Fibroblast of skin of back (primary cell): ENCODE measurements at regions not wholly inside any gene's neighbourhood (a gene's known extent, or its start where the extent isn't known, plus 50 kb on each side); places are given as distances from the start of the nearest gene placed in this dataset.

Experiments used
- DNase-seq: peaks from one replicate; pipeline ENCODE4 v3.0.0-alpha.2; 2013

GRCh38 chr5:93883459-93883858, 142.1 kb upstream of the POU5F2 start:
- no peak for DNase-seq

- DNase-seq: no peak
These were observed 134.3 kb upstream of the POU5F2 start for GRCh38 chr5:93875693-93876092.

GRCh38 chr5:93874491-93874890, 133.1 kb upstream of the POU5F2 start:
- DNase-seq: no peak

- DNase-seq: peak; percentile 63
These were observed 132.7 kb upstream of the POU5F2 start for GRCh38 chr5:93874080-93874479.

GRCh38 chr5:93873211-93873736, 131.9 kb upstream of the POU5F2 start:
- no peak for DNase-seq

GRCh38 chr5:93870649-93871048, 129.2 kb upstream of the POU5F2 start:
- DNase-seq: no peak

- no peak for DNase-seq
These were observed 127.5 kb upstream of the POU5F2 start for GRCh38 chr5:93868851-93869250.

- no peak for DNase-seq
These were observed 108.9 kb upstream of the POU5F2 start for GRCh38 chr5:93850311-93850710.

GRCh38 chr5:93845376-93845775, 104.0 kb upstream of the POU5F2 start:
- DNase-seq: no peak

GRCh38 chr5:93831449-93831848, 90.0 kb upstream of the POU5F2 start:
- peak; percentile 93 for DNase-seq

GRCh38 chr5:93830893-93831292, 89.5 kb upstream of the POU5F2 start:
- no peak for DNase-seq

GRCh38 chr5:93829346-93829745, 87.9 kb upstream of the POU5F2 start:
- no peak for DNase-seq

GRCh38 chr5:93821891-93822415, 80.6 kb upstream of the POU5F2 start:
- no peak for DNase-seq

- no peak for DNase-seq
These were observed 78.3 kb upstream of the POU5F2 start for GRCh38 chr5:93819668-93820067.

GRCh38 chr5:93810780-93811179, 69.4 kb upstream of the POU5F2 start:
- DNase-seq: no peak

- no peak for DNase-seq
These were observed 68.0 kb upstream of the POU5F2 start for GRCh38 chr5:93809430-93809829.

- no peak for DNase-seq
These were observed 66.4 kb upstream of the POU5F2 start for GRCh38 chr5:93807846-93808245.

- DNase-seq: no peak
These were observed 64.4 kb upstream of the POU5F2 start for GRCh38 chr5:93805616-93806379.

- DNase-seq: peak; percentile 55
These were observed 59.8 kb upstream of the POU5F2 start for GRCh38 chr5:93800988-93801811.

- DNase-seq: no peak
These were observed 53.6 kb upstream of the POU5F2 start for GRCh38 chr5:93794954-93795353.

GRCh38 chr5:93793159-93793781, 51.9 kb upstream of the POU5F2 start:
- DNase-seq: no peak

GRCh38 chr5:93791518-93791972, 50.1 kb upstream of the POU5F2 start:
- no peak for DNase-seq
